SK-N-SH (cell line): ENCODE measurements at regions not wholly inside any gene's neighbourhood (a gene's known extent, or its start where the extent isn't known, plus 50 kb on each side); places are given as distances from the start of the nearest gene placed in this dataset.
"Not testable (repeated sequence)": the region's sequence is repeated elsewhere in the genome, so short reads cannot be mapped to it uniquely, and the experiment has no call there.

Experiments
- CTCF ChIA-PET: fragments of 300-600, 350-600 bp; formaldehyde crosslinking; extraction: SDS; loops from one replicate; lab custom pipeline; 2021; lab: Yijun Ruan, JAX
- POLR2A ChIA-PET: fragments of 350-600 bp; sonication (Branson Sonifier 250); formaldehyde crosslinking; extraction: SDS; loops from one replicate; lab custom pipeline; 2020; ENCODE audit warnings: antibody characterized with exemption, inconsistent platforms; lab: Yijun Ruan, JAX
- DNase-seq: peaks from one replicate; pipeline ENCODE4 v3.0.0; 2012
- H2AFZ ChIP-seq: fragments of 200-600 bp; sonication (generic); 2 replicates; pipeline ENCODE4 v1.8.1; 2016; ENCODE audit warnings: antibody characterized with exemption, mild to moderate bottlenecking, low read depth
- H3F3A ChIP-seq: fragments of 200-600 bp; sonication (generic); replicated peaks from 2 replicates; pipeline ENCODE3; 2016; ENCODE audit warnings: antibody characterized with exemption, mild to moderate bottlenecking; ENCODE audit not compliant: insufficient read depth
- H3K27ac ChIP-seq, 2 experiments: fragments of 200-500 bp in 1 of 2; fragments of 200-600 bp in 1 of 2; sonication (Bioruptor generic) in 1 of 2; sonication (generic), shearing (Covaris generic) in 1 of 2; 2 replicates each; pipeline versions ENCODE4 v1.5.1 to v1.6.1; 2014 to 2016; ENCODE audit warnings: low read depth in 2 of 2, inconsistent platforms in 1 of 2, low read length in 1 of 2, mild to moderate bottlenecking in 1 of 2, mixed read lengths in 1 of 2
- H3K27me3 ChIP-seq: fragments of 200-600 bp; sonication (generic), shearing (Covaris generic); 2 replicates; pipeline ENCODE4 v1.6.1; 2016; ENCODE audit warnings: mixed run types; ENCODE audit not compliant: insufficient read depth
- H3K36me3 ChIP-seq, 2 experiments: fragments of 200-500 bp in 1 of 2; fragments of 200-600 bp in 1 of 2; sonication (Bioruptor generic) in 1 of 2; sonication (generic) in 1 of 2; replicated peaks in 1 of 2; 2 replicates each; pipeline versions ENCODE3 to v1.5.1; 2014 to 2016; ENCODE audit warnings: low read length in 1 of 2, mild to moderate bottlenecking in 1 of 2; ENCODE audit not compliant: insufficient read depth in 2 of 2, control insufficient read depth in 1 of 2
- H3K4me1 ChIP-seq, 2 experiments: fragments of 200-500 bp in 1 of 2; fragments of 200-600 bp in 1 of 2; sonication (Bioruptor generic) in 1 of 2; sonication (generic), shearing (Covaris generic) in 1 of 2; 2 replicates each; pipeline versions ENCODE4 v1.5.1 to v1.6.1; 2014 to 2016; ENCODE audit warnings: low read depth in 1 of 2, low read length in 1 of 2, mixed run types in 1 of 2; ENCODE audit not compliant: insufficient read depth in 2 of 2, control insufficient read depth in 1 of 2
- H3K4me2 ChIP-seq: fragments of 200-600 bp; sonication (generic), shearing (Covaris generic); 2 replicates; pipeline ENCODE4 v1.6.1; 2017; ENCODE audit warnings: mixed run types
- H3K4me3 ChIP-seq, 2 experiments: fragments of 200-500 bp in 1 of 2; fragments of 200-600 bp in 1 of 2; sonication (Bioruptor generic) in 1 of 2; sonication (generic), shearing (Covaris generic) in 1 of 2; 2 replicates each; pipeline versions ENCODE4 v1.5.1 to v1.8.1; 2014 to 2016; ENCODE audit warnings: low read depth in 2 of 2, inconsistent platforms in 1 of 2, low read length in 1 of 2, mild to moderate bottlenecking in 1 of 2, mixed read lengths in 1 of 2, moderate library complexity in 1 of 2
- H3K79me2 ChIP-seq: fragments of 200-600 bp; sonication (generic); 2 replicates; pipeline ENCODE4 v1.8.1; 2017; ENCODE audit warnings: mild to moderate bottlenecking; ENCODE audit not compliant: insufficient read depth
- H3K9ac ChIP-seq: fragments of 200-600 bp; sonication (generic); 2 replicates; pipeline ENCODE4 v1.6.1; 2017; ENCODE audit warnings: mixed run types
- H3K9me2 ChIP-seq: fragments of 200-600 bp; sonication (generic); 2 replicates; pipeline ENCODE4 v1.6.1; 2017; ENCODE audit warnings: mixed run types
- H3K9me3 ChIP-seq: fragments of 200-600 bp; sonication (generic); 2 replicates; pipeline ENCODE4 v1.6.1; 2017; ENCODE audit warnings: mixed run types, mild to moderate bottlenecking, moderate library complexity
- H4K20me1 ChIP-seq: fragments of 200-600 bp; sonication (generic); 2 replicates; pipeline ENCODE4 v1.6.1; 2017; ENCODE audit warnings: mild to moderate bottlenecking, mixed run types; ENCODE audit not compliant: insufficient read depth
- FOXJ3 ChIP-seq: sonication (generic); formaldehyde crosslinking; IDR thresholded peaks from 2 replicates; pipeline ENCODE4 v1.5.1; 2020; ENCODE audit warnings: mild to moderate bottlenecking, missing genetic modification reagents
- MXI1 ChIP-seq: IDR thresholded peaks from 2 replicates; pipeline ENCODE4 v1.6.1; 2012; ENCODE audit warnings: mild to moderate bottlenecking, low read depth, low read length, improper control_type of control experiment
- SIN3A ChIP-seq: IDR thresholded peaks from 2 replicates; pipeline ENCODE4 v1.6.1; 2012; ENCODE audit warnings: low read depth, mild to moderate bottlenecking, low read length, moderate library complexity, borderline replicate concordance
- SMC3 ChIP-seq: IDR thresholded peaks from 2 replicates; pipeline ENCODE4 v1.6.1; 2012; ENCODE audit warnings: low read depth, low read length, improper control_type of control experiment
- YY1 ChIP-seq: IDR thresholded peaks from 2 replicates; pipeline ENCODE4 v1.4.0; 2012; ENCODE audit warnings: low read depth, mild to moderate bottlenecking
- whole genome bisulfite sequencing: methylation state at CpG from one replicate; pipeline ENCODE4 v1.1.6; 2017; ENCODE audit warnings: low lambda C conversion rate; 5-methylcytosine and 5-hydroxymethylcytosine counted together
- TF ChIP-seq, protein P1 (sequence below): IDR thresholded peaks from 2 replicates; pipeline ENCODE4 v1.4.0; 2012; ENCODE audit warnings: low read depth, borderline replicate concordance

- Histone ChIP-seq H3F3A (no peaks in the 10 kb centered on the region), H3K4me1 (no peaks in the 10 kb centered on the region), H3K9me3 (no peaks in the 10 kb centered on the region), H3K27me3 (no peaks in the 10 kb centered on the region), H3K9me2 (no peaks in the 10 kb centered on the region), H3K9ac (no peak overlapping the region), H2AFZ (0 out of 2 replicates have a peak overlapping the region, but pooled peaks have one; percentile 6), H4K20me1 (no peaks in the 10 kb centered on the region), H3K4me2 (no peak overlapping the region), H3K36me3 (no peaks in the 10 kb centered on the region), H3K4me3 (no peak overlapping the region; a peak in 1 of 4 replicates), H3K27ac (no peak overlapping the region), H3K79me2 (no peaks in the 10 kb centered on the region)
- POLR2A ChIA-PET: no interaction called here
- 71% methylated on average over 2 of the region's 2 CpGs for WGBS
- no peak for DNase-seq
- CTCF ChIA-PET: interaction anchor here (1.6 kb wide), 1 partner anchor 48 kb away, joined by 5 read pairs; no protein-coding TSS in a partner anchor
- no peak for TF ChIP-seq MXI1
- TF ChIP-seq, all 33 proteins: peak for 0
These were observed 63.1 kb upstream of the IFNLR1 start for GRCh38 chr1:24250224-24250623.

- Histone ChIP-seq H3K4me1 (no peaks in the 10 kb centered on the region), H3K9ac (no peak overlapping the region), H3K79me2 (no peaks in the 10 kb centered on the region), H3K4me2 (no peak overlapping the region), H3K36me3 (no peaks in the 10 kb centered on the region), H3K9me2 (no peaks in the 10 kb centered on the region), H3F3A (no peaks in the 10 kb centered on the region), H3K27me3 (no peaks in the 10 kb centered on the region), H4K20me1 (no peaks in the 10 kb centered on the region), H3K9me3 (no peaks in the 10 kb centered on the region), H3K27ac (no peak overlapping the region), H2AFZ (no peak overlapping the region), H3K4me3 (no peak overlapping the region)
- ChIA-PET CTCF (interaction anchor here (1.6 kb wide), 1 partner anchor 47 kb away, joined by 5 read pairs; no protein-coding TSS in a partner anchor), POLR2A (no interaction called here)
- DNase-seq: no peak
- TF ChIP-seq, protein P1, sequence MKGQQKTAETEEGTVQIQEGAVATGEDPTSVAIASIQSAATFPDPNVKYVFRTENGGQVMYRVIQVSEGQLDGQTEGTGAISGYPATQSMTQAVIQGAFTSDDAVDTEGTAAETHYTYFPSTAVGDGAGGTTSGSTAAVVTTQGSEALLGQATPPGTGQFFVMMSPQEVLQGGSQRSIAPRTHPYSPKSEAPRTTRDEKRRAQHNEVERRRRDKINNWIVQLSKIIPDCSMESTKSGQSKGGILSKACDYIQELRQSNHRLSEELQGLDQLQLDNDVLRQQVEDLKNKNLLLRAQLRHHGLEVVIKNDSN: peak; percentile 71; the same call in 1 of the 2 replicates
- TF ChIP-seq SMC3 (no peak), FOXJ3 (CRISPR knock-in tag) (no peak), SIN3A (no peak), MXI1 (no peak), YY1 (no peak)
- WGBS: 76% methylated on average over 1 of the region's 1 CpG
These were observed 61.8 kb upstream of the IFNLR1 start for GRCh38 chr1:24248859-24249258.

DNA sequence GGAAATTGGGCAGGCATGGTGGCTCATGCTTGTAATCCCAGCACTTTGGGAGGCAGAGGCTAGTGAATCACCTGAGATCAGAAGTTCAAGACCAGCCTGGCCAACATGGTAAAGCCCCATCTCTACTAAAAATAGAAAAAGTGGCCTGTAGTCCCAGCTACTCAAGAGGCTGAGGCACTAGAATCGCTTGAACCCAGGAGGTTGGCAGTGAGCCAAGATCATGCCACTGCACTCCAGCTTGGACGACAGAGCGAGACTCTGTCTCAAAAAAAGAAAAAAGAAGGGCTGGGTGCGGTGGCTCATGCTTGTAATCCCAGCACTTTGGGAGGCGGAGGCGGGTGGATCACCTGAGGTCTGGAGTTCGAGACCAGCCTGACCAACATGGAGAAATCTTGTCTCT is 60.2 kb upstream of the IFNLR1 start:
- CTCF ChIA-PET, DNase-seq, H3K4me2 ChIP-seq, H3K27me3 ChIP-seq, H4K20me1 ChIP-seq, H3K27ac ChIP-seq, H3F3A ChIP-seq, POLR2A ChIA-PET, H3K9me2 ChIP-seq, H2AFZ ChIP-seq, H3K79me2 ChIP-seq, H3K9ac ChIP-seq, H3K9me3 ChIP-seq, H3K4me3 ChIP-seq, H3K36me3 ChIP-seq, H3K4me1 ChIP-seq: not testable (repeated sequence)
- WGBS: 90% methylated on average over 7 of the region's 7 CpGs
